AG04450 (cell line): ENCODE measurements at regions not wholly inside any gene's neighbourhood (a gene's known extent, or its start where the extent isn't known, plus 50 kb on each side); places are given as distances from the start of the nearest gene placed in this dataset.

ENCODE experiments used
- CTCF ChIA-PET: fragments of 300-600, 350-600 bp; formaldehyde crosslinking; extraction: SDS; loops from one replicate; lab custom pipeline; 2022; ENCODE audit warnings: antibody characterized with exemption, inconsistent platforms; lab: Charles Lee
- POLR2A ChIA-PET: fragments of 350-600 bp; formaldehyde crosslinking; extraction: SDS; loops from one replicate; lab custom pipeline; 2021; ENCODE audit warnings: antibody characterized with exemption, inconsistent platforms; lab: Yijun Ruan, JAX
- DNase-seq: peaks from one replicate; pipeline ENCODE4 v3.0.0-alpha.2; 2011; ENCODE audit warnings: low read depth, low spot score
- H3K27ac ChIP-seq: one replicate; pipeline ENCODE4 v1.5.1; 2012; ENCODE audit warnings: low read depth, low read length, control low read depth
- H3K27me3 ChIP-seq: one replicate; pipeline ENCODE4 v1.6.0; 2012; ENCODE audit warnings: low read length; ENCODE audit not compliant: control insufficient read depth, insufficient read depth
- H3K4me3 ChIP-seq: 2 replicates; pipeline ENCODE4 v1.5.1; 2011; ENCODE audit warnings: mild to moderate bottlenecking, low read depth, low read length, control low read depth
- H3K9me3 ChIP-seq: 2 replicates; pipeline ENCODE4 v1.5.1; 2012; ENCODE audit warnings: low read length; ENCODE audit not compliant: control insufficient read depth, insufficient read depth
- CTCF ChIP-seq: IDR thresholded peaks from 2 replicates; pipeline ENCODE4 v1.5.1; 2011; ENCODE audit warnings: low read depth, low read length, control low read depth, inconsistent platforms

GRCh38 chr1:217012659-217013058, 289.4 kb upstream of the ESRRG start:
- Histone ChIP-seq H3K4me3 (no peak overlapping the region), H3K27me3 (no peaks in the 10 kb centered on the region), H3K9me3 (no peaks in the 10 kb centered on the region), H3K27ac (no peak overlapping the region)
- no peak for DNase-seq
- TF ChIP-seq CTCF: no peak
- CTCF ChIA-PET: no interaction called here
- POLR2A ChIA-PET: no interaction called here

GRCh38 chr1:217011097-217011496, 287.9 kb upstream of the ESRRG start:
- TF ChIP-seq CTCF: no peak
- DNase-seq: no peak
- no peaks in the 10 kb centered on the region for H3K9me3 ChIP-seq
- POLR2A ChIA-PET: no interaction called here
- CTCF ChIA-PET: no interaction called here
- H3K27me3 ChIP-seq: no peaks in the 10 kb centered on the region
- H3K27ac ChIP-seq: no peak overlapping the region
- H3K4me3 ChIP-seq: no peak overlapping the region

- H3K27me3 ChIP-seq: no peaks in the 10 kb centered on the region
- no peaks in the 10 kb centered on the region for H3K9me3 ChIP-seq
- CTCF ChIA-PET: no interaction called here
- H3K4me3 ChIP-seq: no peak overlapping the region
- DNase-seq: no peak
- POLR2A ChIA-PET: no interaction called here
- H3K27ac ChIP-seq: no peak overlapping the region
- no peak for TF ChIP-seq CTCF
Measured at GRCh38 chr1:217010253-217010652, 287.0 kb upstream of the ESRRG start.

GRCh38 chr1:217009376-217009775, 286.1 kb upstream of the ESRRG start:
- CTCF ChIA-PET: no interaction called here
- no peak overlapping the region for H3K4me3 ChIP-seq

More at GRCh38 chr1:217009376-217009775, 286.1 kb upstream of the ESRRG start:
- Histone ChIP-seq H3K27me3 (no peaks in the 10 kb centered on the region), H3K9me3 (no peaks in the 10 kb centered on the region), H3K27ac (no peak overlapping the region)
- DNase-seq: no peak
- POLR2A ChIA-PET: no interaction called here
- TF ChIP-seq CTCF: no peak
